ENCODE measurements at regions not wholly inside any gene's neighbourhood (a gene's known extent, or its start where the extent isn't known, plus 50 kb on each side); places are given as distances from the start of the nearest gene placed in this dataset.

- peaks cover 28 to 50% of the 10 kb centered on the region in 2 donors for H3K27me3 Mint-ChIP-seq
- no peak overlapping the region for H3K27ac Mint-ChIP-seq
- H3K4me1 Mint-ChIP-seq (ENCODE audit: low read depth in 2 of 2): no peaks in the 10 kb centered on the region
- peaks cover 2 to 16% of the 10 kb centered on the region in 2 donors for H3K9me3 Mint-ChIP-seq
- DNase-seq (no peak), ATAC-seq (replicated peaks) (no peak)
- no peaks in the 10 kb centered on the region for H3K36me3 Mint-ChIP-seq (ENCODE audit: insufficient read depth)
- H3K4me3 Mint-ChIP-seq: no peak overlapping the region
Measured at GRCh38 chr2:173590276-173590861, 235.7 kb downstream of the CDCA7 start.

DNA sequence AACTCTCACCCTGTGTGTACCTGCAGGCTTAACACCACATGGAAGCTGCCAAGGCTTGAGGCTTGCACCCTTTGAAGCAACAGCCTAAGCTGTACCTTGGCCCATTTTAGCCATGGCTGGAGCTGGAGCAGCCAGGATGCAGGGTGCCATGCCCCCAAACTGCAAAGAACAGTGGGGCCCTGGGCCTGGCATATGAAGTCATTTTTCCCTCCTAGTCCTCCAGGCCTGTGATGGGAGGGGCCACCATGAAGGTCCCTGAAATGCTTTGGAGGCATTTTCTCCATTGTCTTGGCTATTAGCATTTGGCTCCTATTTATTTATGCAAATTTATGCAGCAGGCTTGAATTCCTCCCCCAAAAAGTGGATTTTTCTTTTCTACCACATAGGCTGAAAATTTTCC is 238.4 kb downstream of the CDCA7 start:
- Mint-ChIP-seq H3K4me3 (no peak overlapping the region), H3K27ac (no peak overlapping the region), H3K4me1 (ENCODE audit: low read depth in 2 of 2) (no peaks in the 10 kb centered on the region), H3K27me3 (peaks cover 23 to 59% of the 10 kb centered on the region in 2 donors), H3K36me3 (ENCODE audit: insufficient read depth) (no peaks in the 10 kb centered on the region), H3K9me3 (peaks cover 2 to 16% of the 10 kb centered on the region in 2 donors)
- no peak for DNase-seq
- ATAC-seq (replicated peaks): no peak

DNA sequence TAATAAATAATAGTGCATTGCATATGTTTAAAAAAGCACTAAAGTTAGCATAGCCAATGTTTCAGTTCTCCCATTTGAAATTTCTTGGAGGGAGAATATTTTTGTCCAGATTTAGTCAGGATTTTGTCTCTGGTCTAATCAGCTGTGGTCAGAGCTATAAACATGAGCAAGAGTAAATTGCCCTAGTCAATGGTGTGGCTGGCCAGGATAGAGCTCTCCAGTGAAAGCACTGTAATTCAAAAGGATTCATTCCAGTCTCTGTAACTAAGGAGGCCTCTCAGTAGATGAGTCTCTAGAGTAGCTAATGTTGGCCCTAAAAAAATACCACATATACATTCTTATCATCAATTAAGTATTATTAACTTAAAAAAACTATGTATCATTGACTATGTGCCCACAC is 241.6 kb downstream of the CDCA7 start:
- DNase-seq: no peak
- no peak overlapping the region for H3K4me3 Mint-ChIP-seq
- peaks cover 16 to 31% of the 10 kb centered on the region in 2 donors for H3K27me3 Mint-ChIP-seq
- H3K4me1 Mint-ChIP-seq (ENCODE audit: low read depth in 2 of 2): no peaks in the 10 kb centered on the region
- no peak overlapping the region for H3K27ac Mint-ChIP-seq
- H3K9me3 Mint-ChIP-seq: peaks cover 6 to 16% of the 10 kb centered on the region in 2 donors
- no peaks in the 10 kb centered on the region for H3K36me3 Mint-ChIP-seq (ENCODE audit: insufficient read depth)
- ATAC-seq (replicated peaks): no peak

DNA sequence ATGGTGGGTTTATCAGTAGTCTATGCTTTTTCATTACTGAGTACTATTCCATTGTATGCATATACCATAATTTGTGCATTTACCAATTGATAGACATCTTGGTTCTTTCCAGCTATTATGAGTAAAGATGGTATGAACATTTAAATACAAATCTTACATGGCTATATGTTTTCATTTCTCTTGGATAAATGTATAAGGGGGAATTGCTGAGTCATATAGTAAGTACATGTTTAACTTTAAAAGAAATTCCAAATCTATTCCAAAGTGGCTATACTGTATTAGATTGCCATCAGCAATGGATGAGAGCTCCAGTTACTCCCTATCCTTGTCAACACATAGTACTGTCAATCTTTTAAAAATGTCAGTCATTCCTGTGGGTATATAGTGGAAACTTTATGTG is 243.9 kb downstream of the CDCA7 start:
- no peak for DNase-seq
- Mint-ChIP-seq H3K36me3 (ENCODE audit: insufficient read depth) (no peaks in the 10 kb centered on the region), H3K27ac (no peak overlapping the region), H3K9me3 (peaks cover 4 to 12% of the 10 kb centered on the region in 2 donors), H3K27me3 (peaks cover 20 to 23% of the 10 kb centered on the region in 2 donors), H3K4me1 (ENCODE audit: low read depth in 2 of 2) (no peaks in the 10 kb centered on the region), H3K4me3 (no peak overlapping the region)
- no peak for ATAC-seq (replicated peaks)

DNA sequence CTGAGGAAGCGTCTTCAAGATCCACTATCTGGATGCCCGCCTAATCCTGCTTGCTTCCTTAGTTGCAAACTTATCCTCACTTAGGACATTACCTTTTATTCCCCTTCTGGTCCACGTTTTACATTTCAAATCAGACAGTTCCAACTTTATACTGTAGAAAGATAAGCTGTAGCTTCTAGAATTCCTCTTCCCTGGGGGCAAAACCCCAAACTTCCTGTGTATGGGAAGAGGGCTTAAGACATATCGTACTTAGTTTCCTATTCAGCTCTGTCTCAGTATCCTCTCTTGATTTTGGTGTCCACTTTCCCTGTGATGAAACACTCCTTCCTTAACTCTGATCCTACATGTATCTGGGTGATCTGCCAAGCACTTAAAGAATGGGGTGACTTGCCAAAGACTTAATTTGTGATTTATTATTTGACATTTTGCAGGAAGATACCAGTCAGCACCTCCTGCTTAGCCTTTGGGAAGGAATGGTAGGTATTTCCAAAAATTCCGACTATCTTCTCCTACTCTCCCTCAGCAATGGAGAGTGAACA is 245.2 kb downstream of the CDCA7 start:
- DNase-seq: no peak
- Mint-ChIP-seq H3K9me3 (peaks cover 3 to 4% of the 10 kb centered on the region in 2 donors), H3K36me3 (ENCODE audit: insufficient read depth) (no peaks in the 10 kb centered on the region), H3K27me3 (peaks cover 14 to 15% of the 10 kb centered on the region in 2 donors), H3K27ac (no peak overlapping the region), H3K4me1 (ENCODE audit: low read depth in 2 of 2) (no peaks in the 10 kb centered on the region), H3K4me3 (no peak overlapping the region)
- ATAC-seq (replicated peaks): no peak

DNA sequence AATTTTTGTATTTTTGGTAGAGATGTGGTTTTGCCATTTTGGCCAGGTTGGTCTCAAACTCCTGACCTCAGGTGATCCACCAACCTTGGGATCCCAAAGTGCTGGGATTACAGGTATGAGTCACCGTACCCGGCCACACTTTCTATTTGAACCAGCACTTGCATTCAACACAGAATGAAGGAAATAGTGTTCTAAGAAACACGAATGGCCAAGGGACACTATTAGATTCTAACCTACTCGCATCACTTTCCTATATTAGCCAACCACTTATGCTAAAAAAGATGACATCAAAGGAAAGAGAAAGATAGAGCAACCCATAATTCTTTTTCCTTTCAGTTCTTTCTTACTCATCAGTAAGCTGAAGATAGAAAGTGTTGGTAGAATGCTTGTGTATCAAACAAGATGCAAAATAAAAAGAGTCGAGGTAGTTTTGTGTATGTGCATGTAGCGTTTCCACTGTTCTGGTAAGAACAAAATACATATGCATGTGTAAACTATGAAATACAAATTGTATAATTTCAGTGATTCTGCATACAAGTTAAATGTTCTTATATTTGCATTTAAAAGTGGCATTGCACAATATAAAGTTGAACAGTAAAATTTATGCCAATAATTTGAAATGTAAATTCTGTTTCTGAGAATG is 247.6 kb downstream of the CDCA7 start:
- Mint-ChIP-seq H3K27me3 (peaks cover 9 to 32% of the 10 kb centered on the region in 2 donors), H3K27ac (no peak overlapping the region), H3K9me3 (peaks cover 0 to 4% of the 10 kb centered on the region in 2 donors), H3K4me1 (ENCODE audit: low read depth in 2 of 2) (no peaks in the 10 kb centered on the region), H3K4me3 (no peak overlapping the region), H3K36me3 (ENCODE audit: insufficient read depth) (no peaks in the 10 kb centered on the region)
- ATAC-seq (replicated peaks) (no peak), DNase-seq (no peak)

DNA sequence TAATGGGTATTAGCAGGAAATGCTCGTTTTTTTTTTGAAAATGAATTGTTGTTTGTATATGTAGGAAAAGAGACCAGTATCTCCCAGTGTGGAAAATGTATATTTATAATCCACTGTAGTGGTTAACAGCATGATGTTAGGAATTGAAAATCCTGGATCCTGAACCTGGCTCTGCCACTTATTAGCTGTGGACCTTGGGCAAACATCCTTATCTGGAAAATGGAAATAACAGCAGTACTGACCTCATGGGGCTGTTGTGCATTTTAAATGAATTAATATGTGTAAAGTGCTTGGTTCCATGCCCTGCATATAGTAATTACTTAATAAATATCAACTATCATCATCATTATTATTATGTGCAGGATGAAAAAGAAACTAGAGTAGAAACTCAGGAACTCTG is 251.3 kb downstream of the CDCA7 start:
- no peak overlapping the region for H3K4me3 Mint-ChIP-seq
- no peaks in the 10 kb centered on the region for H3K4me1 Mint-ChIP-seq (ENCODE audit: low read depth in 2 of 2)
- no peak overlapping the region for H3K27ac Mint-ChIP-seq
- no peaks in the 10 kb centered on the region for H3K36me3 Mint-ChIP-seq (ENCODE audit: insufficient read depth)
- DNase-seq (no peak), ATAC-seq (replicated peaks) (no peak)
- H3K9me3 Mint-ChIP-seq: peaks cover 0 to under 1% of the 10 kb centered on the region in 2 donors
- peaks cover 35 to 56% of the 10 kb centered on the region in 2 donors for H3K27me3 Mint-ChIP-seq

DNA sequence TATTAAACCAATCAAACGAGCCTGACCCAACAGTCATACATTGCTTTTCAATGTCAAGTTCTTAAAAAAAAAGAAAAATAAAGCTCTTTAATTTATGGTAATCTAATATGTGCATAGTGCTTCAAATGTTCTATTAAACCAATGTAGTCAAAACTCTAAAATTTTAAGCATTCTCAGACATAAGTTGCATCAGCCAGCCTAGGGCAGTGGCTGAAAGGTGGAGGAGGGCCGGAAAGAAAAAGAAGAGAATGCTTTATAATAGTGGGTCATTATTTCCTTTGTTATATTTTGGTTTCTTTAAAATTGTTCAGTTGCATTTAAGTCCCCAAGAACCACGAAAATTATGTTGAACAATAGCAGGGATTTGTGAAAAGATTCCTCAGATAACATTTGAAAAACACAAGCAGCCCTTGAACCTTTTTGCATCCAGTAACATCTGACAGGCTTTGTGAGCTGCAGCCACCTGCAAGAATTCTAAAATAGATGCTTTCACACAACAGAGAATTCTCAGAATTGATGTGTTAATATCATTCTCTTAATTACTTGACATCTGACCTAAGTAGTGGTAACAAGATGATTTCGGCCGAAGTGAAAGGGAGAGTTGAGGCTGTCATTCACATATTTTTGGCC is 252.1 kb downstream of the CDCA7 start:
- ATAC-seq (replicated peaks) (no peak), DNase-seq (no peak)
- no peak overlapping the region for H3K4me3 Mint-ChIP-seq
- no peaks in the 10 kb centered on the region for H3K9me3 Mint-ChIP-seq
- H3K36me3 Mint-ChIP-seq (ENCODE audit: insufficient read depth): no peaks in the 10 kb centered on the region
- H3K27ac Mint-ChIP-seq: no peak overlapping the region
- no peaks in the 10 kb centered on the region for H3K4me1 Mint-ChIP-seq (ENCODE audit: low read depth in 2 of 2)
- H3K27me3 Mint-ChIP-seq: peaks cover 40 to 57% of the 10 kb centered on the region in 2 donors

GRCh38 chr2:173607606-173608311 is 253.1 kb downstream of the CDCA7 start:
- H3K36me3 Mint-ChIP-seq (ENCODE audit: insufficient read depth): no peaks in the 10 kb centered on the region
- no peak overlapping the region for H3K4me3 Mint-ChIP-seq
- H3K27me3 Mint-ChIP-seq: peaks cover 50 to 54% of the 10 kb centered on the region in 2 donors
- no peak overlapping the region for H3K27ac Mint-ChIP-seq
- ATAC-seq (replicated peaks) (no peak), DNase-seq (no peak)
- no peaks in the 10 kb centered on the region for H3K4me1 Mint-ChIP-seq (ENCODE audit: low read depth in 2 of 2)
- H3K9me3 Mint-ChIP-seq: no peaks in the 10 kb centered on the region

- no peaks in the 10 kb centered on the region for H3K9me3 Mint-ChIP-seq
- H3K27ac Mint-ChIP-seq: no peak overlapping the region
- DNase-seq (no peak), ATAC-seq (replicated peaks) (no peak)
- H3K36me3 Mint-ChIP-seq (ENCODE audit: insufficient read depth): no peaks in the 10 kb centered on the region
- no peaks in the 10 kb centered on the region for H3K4me1 Mint-ChIP-seq (ENCODE audit: low read depth in 2 of 2)
- H3K27me3 Mint-ChIP-seq: peaks cover 50 to 51% of the 10 kb centered on the region in 2 donors
- H3K4me3 Mint-ChIP-seq: no peak overlapping the region
Measured at GRCh38 chr2:173611121-173611520, 256.4 kb downstream of the CDCA7 start.

- Mint-ChIP-seq H3K27ac (no peak overlapping the region), H3K36me3 (ENCODE audit: insufficient read depth) (no peaks in the 10 kb centered on the region), H3K4me3 (no peak overlapping the region), H3K27me3 (peaks cover 40 to 53% of the 10 kb centered on the region in 2 donors), H3K9me3 (no peaks in the 10 kb centered on the region), H3K4me1 (ENCODE audit: low read depth in 2 of 2) (no peaks in the 10 kb centered on the region)
- DNase-seq: no peak
- no peak for ATAC-seq (replicated peaks)
Measured at GRCh38 chr2:173612354-173612753, 257.7 kb downstream of the CDCA7 start.

GRCh38 chr2:173613386-173613785 is 258.7 kb downstream of the CDCA7 start:
- peaks cover 36 to 58% of the 10 kb centered on the region in 2 donors for H3K27me3 Mint-ChIP-seq
- H3K36me3 Mint-ChIP-seq (ENCODE audit: insufficient read depth): no peaks in the 10 kb centered on the region
- DNase-seq (no peak), ATAC-seq (replicated peaks) (no peak)
- no peak overlapping the region for H3K27ac Mint-ChIP-seq
- no peaks in the 10 kb centered on the region for H3K4me1 Mint-ChIP-seq (ENCODE audit: low read depth in 2 of 2)
- no peak overlapping the region for H3K4me3 Mint-ChIP-seq
- no peaks in the 10 kb centered on the region for H3K9me3 Mint-ChIP-seq

DNA sequence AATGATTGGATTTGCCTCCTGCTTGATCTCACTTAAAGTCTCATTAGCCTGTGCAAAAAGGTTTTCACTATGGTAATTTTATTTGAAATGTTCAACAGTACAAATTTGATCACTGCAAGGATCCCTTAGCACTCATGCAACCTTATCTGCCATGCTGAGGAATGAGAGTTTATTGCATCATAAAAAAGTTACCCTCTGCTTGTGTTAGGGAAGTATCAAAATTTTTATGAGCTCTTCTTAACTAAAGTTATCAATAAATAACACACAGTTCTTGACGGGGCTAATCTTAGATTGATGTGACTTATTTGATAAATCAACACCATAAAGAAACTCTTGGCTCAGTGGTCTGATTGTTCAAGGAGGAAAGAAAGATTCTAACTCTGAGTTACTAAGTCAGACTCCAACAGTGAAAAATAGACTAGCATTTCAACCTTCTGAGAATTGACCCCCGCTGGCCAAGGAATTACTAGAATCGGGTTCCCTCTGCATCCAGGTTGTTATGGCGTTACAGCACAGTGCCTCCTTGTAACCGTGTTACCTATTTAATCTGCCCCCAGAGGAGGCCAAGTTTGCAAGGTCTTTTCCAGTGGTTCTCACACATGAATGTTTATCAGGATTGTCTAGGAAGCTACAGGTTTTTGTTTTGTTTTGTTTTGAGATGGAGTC is 259.7 kb downstream of the CDCA7 start:
- Mint-ChIP-seq H3K9me3 (no peaks in the 10 kb centered on the region), H3K4me3 (no peak overlapping the region), H3K4me1 (ENCODE audit: low read depth in 2 of 2) (no peaks in the 10 kb centered on the region), H3K27ac (no peak overlapping the region), H3K27me3 (peaks cover 30 to 55% of the 10 kb centered on the region in 2 donors), H3K36me3 (ENCODE audit: insufficient read depth) (no peaks in the 10 kb centered on the region)
- no peak for ATAC-seq (replicated peaks)
- no peak for DNase-seq

Measured in effector memory CD8-positive, alpha-beta T cell (primary cell).